ENCODE measurements at regions not wholly inside any gene's neighbourhood (a gene's known extent, or its start where the extent isn't known, plus 50 kb on each side); places are given as distances from the start of the nearest gene placed in this dataset.

- no peak for DNase-seq (ENCODE audit: insufficient read length, low spot score)
- FAIRE-seq: no peak
These were observed 249.1 kb downstream of the COL12A1 start for GRCh38 chr6:74956559-74957428.

GRCh38 chr6:74953708-74954107, 252.1 kb downstream of the COL12A1 start:
- FAIRE-seq (no peak), DNase-seq (ENCODE audit: insufficient read length, low spot score) (no peak)

GRCh38 chr6:74946961-74947360, 258.9 kb downstream of the COL12A1 start:
- DNase-seq (ENCODE audit: insufficient read length, low spot score): no peak
- FAIRE-seq: no peak

GRCh38 chr6:74942130-74942529, 263.7 kb downstream of the COL12A1 start:
- no peak for DNase-seq (ENCODE audit: insufficient read length, low spot score)
- no peak for FAIRE-seq

GRCh38 chr6:74941424-74941823, 264.4 kb downstream of the COL12A1 start:
- FAIRE-seq (no peak), DNase-seq (ENCODE audit: insufficient read length, low spot score) (no peak)

- DNase-seq (ENCODE audit: insufficient read length, low spot score): no peak
- FAIRE-seq: no peak
These were observed 265.9 kb downstream of the COL12A1 start for GRCh38 chr6:74939721-74940620.

GRCh38 chr6:74939151-74939708, 266.6 kb downstream of the COL12A1 start:
- no peak for DNase-seq (ENCODE audit: insufficient read length, low spot score)
- no peak for FAIRE-seq

- DNase-seq (ENCODE audit: insufficient read length, low spot score) (no peak), FAIRE-seq (no peak)
These were observed 267.9 kb downstream of the COL12A1 start for GRCh38 chr6:74937936-74938335.

- no peak for DNase-seq (ENCODE audit: insufficient read length, low spot score)
- FAIRE-seq: no peak
These were observed 269.0 kb downstream of the COL12A1 start for GRCh38 chr6:74936886-74937285.

GRCh38 chr6:74932232-74932888, 273.5 kb downstream of the COL12A1 start:
- DNase-seq (ENCODE audit: insufficient read length, low spot score) (no peak), FAIRE-seq (no peak)

- no peak for DNase-seq (ENCODE audit: insufficient read length, low spot score)
- no peak for FAIRE-seq
These were observed 274.3 kb downstream of the COL12A1 start for GRCh38 chr6:74931558-74931957.

- no peak for DNase-seq (ENCODE audit: insufficient read length, low spot score)
- no peak for FAIRE-seq
These were observed 277.6 kb downstream of the COL12A1 start for GRCh38 chr6:74928203-74928602.

- FAIRE-seq (no peak), DNase-seq (ENCODE audit: insufficient read length, low spot score) (no peak)
These were observed 278.6 kb downstream of the COL12A1 start for GRCh38 chr6:74927299-74927698.

- no peak for FAIRE-seq
- peak; percentile 4 for DNase-seq (ENCODE audit: insufficient read length, low spot score)
These were observed 280.2 kb downstream of the COL12A1 start for GRCh38 chr6:74925683-74926082.

- DNase-seq (ENCODE audit: insufficient read length, low spot score): no peak
- no peak for FAIRE-seq
These were observed 291.0 kb downstream of the COL12A1 start for GRCh38 chr6:74914888-74915287.

- no peak for DNase-seq (ENCODE audit: insufficient read length, low spot score)
- no peak for FAIRE-seq
These were observed 293.6 kb downstream of the COL12A1 start for GRCh38 chr6:74912234-74912633.

- FAIRE-seq: no peak
- DNase-seq (ENCODE audit: insufficient read length, low spot score): no peak
These were observed 303.0 kb downstream of the COL12A1 start for GRCh38 chr6:74902846-74903245.

GRCh38 chr6:74902089-74902488, 303.8 kb downstream of the COL12A1 start:
- FAIRE-seq (no peak), DNase-seq (ENCODE audit: insufficient read length, low spot score) (no peak)

- DNase-seq (ENCODE audit: insufficient read length, low spot score) (no peak), FAIRE-seq (no peak)
These were observed 304.3 kb downstream of the COL12A1 start for GRCh38 chr6:74901576-74901975.

GRCh38 chr6:74899416-74899815, 306.4 kb downstream of the COL12A1 start:
- no peak for FAIRE-seq
- no peak for DNase-seq (ENCODE audit: insufficient read length, low spot score)

- FAIRE-seq: no peak
- no peak for DNase-seq (ENCODE audit: insufficient read length, low spot score)
These were observed 313.8 kb downstream of the COL12A1 start for GRCh38 chr6:74892091-74892490.
